Esophagus squamous epithelium (tissue), 4 donors: ENCODE measurements at regions not wholly inside any gene's neighbourhood (a gene's known extent, or its start where the extent isn't known, plus 50 kb on each side); places are given as distances from the start of the nearest gene placed in this dataset.

Experiments used
- CTCF ChIP-seq, 6 experiments: fragments of 450-650 bp in 4 of 6; fragments of 200-600 bp in 2 of 6; sonication (generic) in 2 of 6; IDR thresholded peaks; one replicate each; pipeline ENCODE4 v1.5.1; 2016 to 2019; ENCODE audit warnings: antibody characterized with exemption in 6 of 6, mild to moderate bottlenecking in 4 of 6, moderate library complexity in 4 of 6
- POLR2A ChIP-seq, 4 donors: fragments of 450-650 bp; IDR thresholded peaks; one replicate each; pipeline ENCODE4 v1.6.1; 2017; ENCODE audit warnings: antibody characterized with exemption in 4 of 4, mild to moderate bottlenecking in 4 of 4, moderate library complexity in 3 of 4

GRCh38 chr1:8267307-8267706, 50.6 kb upstream of the SLC45A1 start:
- TF ChIP-seq CTCF (IDR thresholded peaks at IDR 0.05) (no peak), POLR2A (IDR thresholded peaks at IDR 0.05) (no peak)
